ENCODE measurements at regions not wholly inside any gene's neighbourhood (a gene's known extent, or its start where the extent isn't known, plus 50 kb on each side); places are given as distances from the start of the nearest gene placed in this dataset.
"Not testable (repeated sequence)": the region's sequence is repeated elsewhere in the genome, so short reads cannot be mapped to it uniquely, and the experiment has no call there.

DNA sequence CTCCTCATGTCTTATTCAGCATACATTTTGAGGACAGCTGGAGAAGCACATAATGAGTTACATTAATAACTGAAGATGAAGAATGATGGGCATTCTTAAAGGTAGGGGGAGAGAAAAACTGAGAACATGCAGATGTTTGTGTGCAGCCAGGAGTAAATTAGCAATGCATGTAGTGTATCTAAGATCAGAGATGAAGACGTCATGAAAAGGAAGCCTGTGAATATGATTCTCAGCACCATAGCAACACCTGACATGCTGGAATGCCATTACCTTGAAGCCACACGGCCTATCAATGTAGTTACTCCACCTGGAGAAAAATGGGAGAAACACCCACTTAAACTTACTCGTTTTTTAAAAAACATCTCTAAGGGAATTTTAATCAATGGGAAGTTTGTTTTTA lies 607.1 kb downstream of the PTPRC start:
- no peak for DNase-seq

DNA sequence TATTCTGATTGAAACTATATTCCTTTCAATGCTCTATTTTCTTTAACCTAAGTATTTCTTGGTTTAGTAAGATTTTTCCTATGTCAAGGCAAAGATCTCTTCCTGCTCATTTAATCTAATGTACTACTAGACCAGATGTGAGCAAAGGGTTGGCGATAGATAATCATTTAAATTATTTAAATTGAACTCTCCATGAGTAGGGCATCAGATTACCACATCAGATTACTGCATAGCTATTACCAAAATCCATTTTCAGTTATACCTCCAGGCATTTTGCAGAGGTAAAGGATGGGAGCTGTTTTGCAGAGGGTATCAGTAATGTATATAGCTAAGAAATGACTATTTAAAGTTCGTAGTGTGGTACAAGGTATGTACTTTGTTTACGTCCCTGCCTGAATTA lies 607.9 kb downstream of the PTPRC start:
- no peak for DNase-seq

DNA sequence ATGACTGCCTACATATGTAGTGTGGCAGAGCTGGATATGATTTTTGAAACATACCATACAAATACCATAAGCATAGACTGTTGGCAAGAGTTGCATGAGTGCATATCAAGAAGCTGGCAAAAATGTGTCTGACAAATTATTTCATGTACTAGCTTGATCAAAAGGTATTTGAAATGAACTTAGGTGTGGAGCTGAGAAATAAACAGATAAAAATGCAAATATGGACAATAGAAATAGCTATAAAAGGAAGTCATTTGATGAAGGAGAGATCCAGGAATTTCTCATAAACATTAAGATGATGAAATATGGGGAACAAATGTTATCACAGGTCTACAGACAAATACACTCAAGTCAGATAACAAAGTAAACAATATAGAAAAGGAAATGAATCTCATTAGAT lies 609.1 kb downstream of the PTPRC start:
- no peak for DNase-seq

DNA sequence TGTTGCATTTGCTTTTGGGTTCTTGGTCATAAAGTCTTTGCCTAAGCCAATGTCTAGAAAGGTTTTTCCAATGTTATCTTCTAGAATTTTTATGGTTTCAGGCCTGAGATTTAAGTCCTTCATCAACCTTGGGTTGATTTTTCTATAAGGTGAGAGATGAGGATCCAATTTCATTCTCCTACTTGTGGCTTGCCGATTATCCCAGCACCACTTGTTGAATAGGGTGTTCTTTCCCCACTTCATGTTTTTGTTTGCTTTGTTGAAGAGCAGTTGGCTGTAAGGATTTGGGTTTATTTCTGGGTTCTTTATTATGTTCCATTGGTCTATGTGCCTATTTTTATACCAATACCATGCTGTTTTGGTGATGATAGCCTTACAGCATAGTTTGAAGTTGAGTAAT lies 615.2 kb downstream of the PTPRC start:
- DNase-seq = not testable (repeated sequence)

DNA sequence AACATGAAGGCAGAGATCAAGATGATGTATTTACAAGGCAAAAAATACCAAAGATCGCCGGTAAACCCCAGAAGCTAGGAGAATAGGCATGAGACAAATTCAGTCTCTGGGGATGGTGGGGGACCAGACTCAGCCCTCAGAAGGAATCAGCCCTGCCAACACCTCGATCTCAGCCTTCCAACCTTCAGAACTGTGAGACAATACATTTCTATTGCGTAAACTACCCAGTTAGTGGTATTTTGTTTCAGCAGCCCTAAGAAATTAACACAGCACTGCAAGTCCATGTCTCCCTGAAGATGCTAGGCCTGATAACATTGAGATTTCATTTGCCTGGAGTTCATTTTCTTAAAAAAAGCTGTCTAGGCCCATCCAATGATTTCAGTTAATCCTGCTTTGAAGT lies 622.5 kb downstream of the PTPRC start:
- no peak for DNase-seq

DNA sequence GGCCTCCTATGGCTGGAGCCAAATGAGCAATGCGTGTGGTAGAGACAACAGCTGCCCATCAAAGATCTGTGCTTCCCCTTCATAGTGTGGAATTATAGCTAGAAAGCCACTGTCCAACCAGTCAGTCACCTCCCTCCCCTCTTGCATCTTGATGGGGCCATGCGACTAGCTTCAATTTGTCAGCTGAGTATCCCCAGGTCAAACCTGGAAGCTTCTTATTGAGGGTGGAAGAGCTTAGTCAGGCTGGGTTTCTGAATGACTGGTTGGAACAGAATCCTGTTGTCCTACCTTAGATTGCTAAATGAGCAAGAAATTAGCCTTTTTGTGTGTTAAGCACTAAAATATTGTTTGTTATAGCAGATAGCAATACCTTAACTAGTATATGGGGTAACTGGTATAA lies 625.4 kb downstream of the PTPRC start:
- no peak for DNase-seq

DNA sequence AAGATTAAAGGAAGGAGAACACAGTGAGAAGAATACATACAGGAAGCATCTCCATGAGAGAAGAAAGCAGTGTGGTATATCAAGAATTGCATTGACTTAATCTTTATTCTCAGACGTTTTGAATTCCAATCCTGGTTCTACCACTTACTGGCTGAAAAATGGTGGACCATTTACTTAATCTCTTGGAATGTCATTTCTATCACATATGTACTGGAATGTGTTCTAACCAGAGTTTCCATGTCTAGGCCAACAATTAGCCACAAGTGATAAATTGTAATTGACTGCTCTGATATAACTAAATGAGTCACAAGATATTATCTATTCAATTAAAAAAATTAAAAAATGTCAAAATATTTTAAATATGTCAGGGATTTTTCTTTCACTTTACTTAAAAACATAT lies 626.1 kb downstream of the PTPRC start:
- DNase-seq = no peak

DNA sequence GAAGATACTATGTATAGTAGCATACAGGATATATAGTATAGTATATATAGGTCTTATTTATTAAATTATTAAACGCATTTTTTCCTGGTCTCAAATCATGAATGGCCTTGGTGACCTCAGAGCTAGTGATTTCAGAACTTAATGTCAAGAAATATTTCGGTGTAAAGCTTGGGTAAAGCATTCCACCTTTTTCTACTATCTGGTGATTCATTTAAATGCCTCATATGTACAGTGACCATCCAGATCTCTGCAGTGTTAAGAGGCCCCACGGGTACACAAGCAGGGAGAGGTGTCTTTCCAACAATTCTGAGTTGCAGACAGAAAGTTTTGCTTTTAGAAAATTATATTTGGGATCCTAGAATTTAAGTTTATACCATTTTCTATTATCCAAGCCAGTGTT lies 626.5 kb downstream of the PTPRC start:
- DNase-seq = no peak

DNA sequence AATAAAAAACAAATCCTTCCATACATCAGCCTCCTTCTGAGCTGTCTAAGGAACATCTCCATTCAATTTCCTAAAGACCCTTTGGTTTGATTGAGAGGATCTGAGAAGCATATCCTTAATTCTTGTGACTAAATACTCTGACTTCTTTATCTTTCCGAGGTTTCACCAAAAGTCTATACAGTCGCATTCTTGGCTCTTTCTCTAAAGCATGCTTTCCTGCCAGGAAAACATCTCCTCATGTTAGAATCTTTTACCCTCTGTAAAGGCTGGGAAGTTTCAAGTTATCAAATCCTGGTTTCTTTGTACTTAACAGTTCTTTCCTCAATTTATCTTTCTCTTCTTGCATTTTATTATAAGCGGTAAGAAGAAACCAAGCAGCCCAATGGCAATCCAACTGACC lies 630.4 kb downstream of the PTPRC start:
- no peak for DNase-seq

DNA sequence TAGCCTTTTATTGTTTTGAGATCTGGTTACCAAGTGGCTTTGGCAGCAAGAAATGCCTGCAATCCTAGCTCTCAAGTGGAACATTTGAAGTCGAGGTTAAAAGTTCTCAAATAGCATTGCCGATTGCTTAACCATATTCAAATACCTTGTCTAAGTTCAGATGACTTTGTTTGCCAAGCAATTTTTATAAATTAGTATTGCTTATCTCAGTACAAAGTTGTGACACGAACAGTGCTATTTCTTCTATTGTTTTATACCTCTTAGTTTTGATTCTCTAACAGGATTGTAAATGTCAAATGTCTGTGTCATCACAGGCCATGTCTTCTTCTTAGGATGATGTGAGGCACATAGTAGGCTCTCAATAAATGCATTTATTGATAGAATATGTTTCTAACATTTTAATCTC lies 633.3 kb downstream of the PTPRC start:
- peak; percentile 37 for DNase-seq

DNA sequence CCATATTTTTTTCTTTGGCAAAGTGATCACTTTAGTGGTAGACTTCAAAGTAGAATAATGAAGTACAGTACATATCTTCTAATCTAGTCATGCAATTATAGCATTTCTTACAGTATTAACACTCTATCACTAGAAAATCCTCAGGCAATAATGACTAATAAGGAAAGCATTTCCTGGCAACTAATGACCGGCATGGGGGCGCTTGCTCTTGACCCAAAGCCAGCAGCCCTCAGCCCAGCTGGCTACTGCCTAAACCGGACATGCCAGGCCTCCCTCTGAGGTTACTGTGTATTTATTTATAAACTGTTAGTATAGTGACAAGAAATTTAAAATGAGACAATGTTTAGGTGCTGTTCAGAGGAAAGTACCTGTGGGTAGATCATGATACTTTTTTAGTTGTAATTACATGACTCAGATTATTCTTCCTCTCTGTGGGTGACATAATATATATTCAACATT lies 633.8 kb downstream of the PTPRC start:
- peak; percentile 94 for DNase-seq

DNA sequence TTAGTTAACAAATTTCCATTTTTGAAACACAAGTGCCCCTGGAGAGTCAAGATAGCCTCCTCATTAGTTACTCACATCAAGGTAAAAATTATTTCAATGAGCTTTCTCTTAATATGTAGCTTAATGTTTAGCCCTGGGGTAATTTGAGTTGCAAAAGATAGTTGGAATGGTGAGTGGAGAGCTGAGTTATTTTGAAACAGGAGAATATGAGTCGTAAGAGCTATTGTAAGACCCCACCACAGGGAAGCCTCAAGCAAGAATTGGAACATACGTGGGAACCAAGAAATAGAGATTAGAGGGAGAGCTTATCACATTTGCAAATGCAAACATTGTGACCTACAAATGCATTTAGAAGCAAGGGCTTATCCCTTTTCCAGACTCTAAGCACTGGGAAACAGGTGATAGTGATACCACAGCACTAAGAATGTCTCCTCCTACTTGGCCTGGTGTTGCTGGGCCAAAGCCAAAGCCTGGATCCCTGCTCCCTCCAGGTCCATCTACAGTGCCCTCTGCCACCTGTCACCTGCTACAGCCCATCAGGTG lies 635.1 kb downstream of the PTPRC start:
- peak; percentile 40 for DNase-seq

DNA sequence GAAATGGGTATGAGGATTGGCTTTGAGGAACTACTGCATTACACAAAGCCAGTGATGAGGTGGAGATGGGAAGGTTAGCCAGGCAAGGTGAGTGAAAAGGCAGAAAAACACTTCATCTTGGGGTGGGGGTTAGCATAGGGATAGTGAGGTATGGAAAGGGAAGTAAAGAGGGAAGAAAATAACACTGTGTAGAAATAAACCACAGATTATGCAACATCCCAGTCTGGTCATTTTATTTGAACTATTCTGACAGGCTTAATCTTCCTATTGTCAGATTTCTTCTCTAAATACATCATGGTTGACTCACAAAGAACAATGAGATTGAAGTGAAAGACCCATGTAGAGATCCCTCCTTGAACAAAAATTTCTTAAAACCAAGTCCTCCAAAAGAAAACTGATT lies 640.2 kb downstream of the PTPRC start:
- peak; percentile 16 for DNase-seq

DNA sequence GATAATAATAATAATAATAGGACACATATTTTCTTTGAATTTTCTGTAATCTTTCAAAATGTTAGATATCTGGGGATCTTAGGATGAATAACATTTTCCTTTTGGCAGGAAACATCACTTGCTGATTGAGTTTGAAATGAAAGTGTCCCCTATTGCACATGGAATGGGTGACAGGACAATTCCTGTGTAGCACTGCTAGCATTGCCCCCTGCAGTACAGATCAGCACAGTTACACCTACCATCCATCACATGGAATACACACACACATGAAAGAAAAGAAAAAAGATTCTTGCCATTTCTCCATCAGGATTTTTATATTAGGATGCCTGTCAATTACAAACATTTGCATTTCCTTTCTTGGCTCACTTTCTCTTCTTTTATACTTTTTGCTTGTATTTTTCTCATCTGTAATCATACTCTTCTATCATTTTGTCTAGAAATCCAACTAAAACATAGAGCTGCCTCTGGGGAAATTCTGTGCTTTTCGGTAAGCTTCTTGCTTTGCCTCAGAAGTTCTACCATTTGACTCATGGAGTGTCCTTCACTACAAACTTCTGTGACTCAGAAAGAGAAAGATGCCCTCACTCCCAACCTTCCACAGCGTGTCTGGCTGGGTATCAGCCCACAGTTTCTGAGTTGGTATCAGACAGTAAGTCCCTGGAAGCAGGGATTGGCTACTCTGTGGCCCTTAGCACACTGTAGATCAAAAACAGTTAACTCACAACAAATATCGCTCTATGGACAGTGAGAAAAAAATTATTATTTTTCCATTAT lies 641.2 kb downstream of the PTPRC start:
- peak; percentile 14 for DNase-seq

DNA sequence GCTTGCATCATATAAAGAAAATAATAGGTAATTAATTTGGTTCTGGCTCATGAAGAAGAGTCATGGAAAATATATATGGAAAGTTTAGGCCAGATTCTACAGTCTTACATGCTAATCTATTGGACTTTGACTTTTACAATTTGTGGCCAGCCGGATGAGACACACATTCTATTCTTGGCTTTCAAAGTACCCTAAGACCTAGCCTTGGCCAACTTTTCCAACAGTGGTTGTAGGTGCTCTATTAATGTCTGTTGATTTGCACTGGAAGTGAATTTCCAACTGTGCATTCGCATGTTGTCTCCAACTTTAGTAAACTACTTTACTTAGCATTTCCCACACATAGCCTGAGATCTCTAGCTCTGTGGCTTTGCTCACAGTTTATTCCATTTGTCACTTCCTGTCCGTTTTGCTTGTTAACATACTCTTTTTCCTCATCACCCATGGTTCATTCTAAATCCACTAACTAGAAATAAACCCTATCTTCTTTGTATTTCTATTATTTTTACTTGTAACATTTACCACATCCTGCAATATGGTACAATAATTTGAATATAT lies 644.0 kb downstream of the PTPRC start:
- DNase-seq = peak; percentile 64

DNA sequence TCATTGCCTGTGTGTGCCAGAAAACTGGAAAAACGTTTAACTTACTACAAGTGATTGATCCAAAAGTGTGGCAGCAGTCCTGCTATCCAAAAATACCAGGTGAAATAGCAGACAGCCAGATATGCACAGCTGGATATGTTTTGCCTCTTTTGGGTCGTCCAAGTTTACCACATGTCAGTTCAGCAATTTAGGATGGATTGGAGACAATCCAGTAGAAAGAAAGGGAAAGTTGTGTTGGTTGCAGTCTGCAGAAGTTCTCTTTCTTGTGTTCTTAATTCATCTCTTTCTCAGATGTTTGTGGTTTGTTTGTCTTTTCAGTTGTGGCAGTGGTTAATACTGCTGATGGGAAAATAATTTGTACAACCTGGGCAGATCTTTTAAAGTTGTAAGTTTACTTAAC lies 645.0 kb downstream of the PTPRC start:
- DNase-seq = no peak

DNA sequence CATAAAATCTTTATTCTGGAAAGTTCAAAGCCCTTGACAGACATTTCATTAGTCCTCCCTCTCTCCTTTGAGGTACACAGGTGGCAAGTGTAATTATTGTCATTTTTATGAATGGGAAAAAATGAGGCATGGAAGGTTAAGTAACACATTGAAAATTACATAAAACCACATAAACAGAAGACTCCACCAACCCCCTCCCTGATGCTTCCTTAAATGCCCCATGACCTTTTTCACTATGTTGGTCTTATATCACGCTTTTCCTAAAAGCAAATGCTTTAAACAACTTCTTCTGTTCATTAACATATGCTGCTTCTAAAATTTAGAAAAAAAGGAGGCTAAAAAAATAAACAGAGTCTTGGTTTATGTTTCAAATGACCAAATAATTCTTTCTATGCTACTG lies 648.4 kb downstream of the PTPRC start:
- no peak for DNase-seq

DNA sequence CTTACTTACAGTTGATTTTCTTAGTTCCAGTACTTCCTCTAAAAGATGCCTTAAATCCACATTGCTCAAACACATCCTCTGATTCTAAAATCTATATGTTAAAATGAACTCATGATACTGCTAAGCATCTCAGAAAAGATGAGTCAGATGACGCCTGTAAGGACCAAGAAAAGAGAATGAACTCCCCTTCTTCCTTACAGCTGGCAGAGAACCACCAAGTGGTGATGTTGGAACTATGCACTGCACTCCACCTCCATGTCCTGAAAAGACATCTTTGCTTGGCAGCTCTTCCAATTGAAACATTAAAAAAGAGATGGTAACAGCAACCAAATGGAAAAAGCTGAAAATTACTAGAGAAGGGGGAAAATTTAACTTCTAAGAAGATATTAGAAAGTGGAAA lies 648.8 kb downstream of the PTPRC start:
- peak; percentile 37 for DNase-seq

DNA sequence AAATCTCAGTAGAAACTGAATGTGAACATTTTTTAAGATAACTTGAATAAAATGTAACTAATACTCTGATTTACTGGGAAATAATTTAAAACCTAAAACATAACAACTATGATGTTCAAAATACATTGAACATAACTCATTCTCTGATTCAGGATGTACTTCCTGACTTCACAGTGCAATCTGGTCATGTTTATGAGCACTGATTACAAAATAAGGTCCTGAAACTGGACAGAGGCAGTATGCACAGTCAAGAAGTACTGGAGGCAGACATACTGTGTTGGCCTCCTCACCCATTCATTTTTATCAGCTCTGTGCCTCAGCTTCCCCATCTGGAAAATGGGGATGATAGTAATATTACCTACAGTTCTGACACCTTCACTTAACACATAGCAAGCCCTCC lies 651.3 kb downstream of the PTPRC start:
- peak; percentile 71 for DNase-seq

DNA sequence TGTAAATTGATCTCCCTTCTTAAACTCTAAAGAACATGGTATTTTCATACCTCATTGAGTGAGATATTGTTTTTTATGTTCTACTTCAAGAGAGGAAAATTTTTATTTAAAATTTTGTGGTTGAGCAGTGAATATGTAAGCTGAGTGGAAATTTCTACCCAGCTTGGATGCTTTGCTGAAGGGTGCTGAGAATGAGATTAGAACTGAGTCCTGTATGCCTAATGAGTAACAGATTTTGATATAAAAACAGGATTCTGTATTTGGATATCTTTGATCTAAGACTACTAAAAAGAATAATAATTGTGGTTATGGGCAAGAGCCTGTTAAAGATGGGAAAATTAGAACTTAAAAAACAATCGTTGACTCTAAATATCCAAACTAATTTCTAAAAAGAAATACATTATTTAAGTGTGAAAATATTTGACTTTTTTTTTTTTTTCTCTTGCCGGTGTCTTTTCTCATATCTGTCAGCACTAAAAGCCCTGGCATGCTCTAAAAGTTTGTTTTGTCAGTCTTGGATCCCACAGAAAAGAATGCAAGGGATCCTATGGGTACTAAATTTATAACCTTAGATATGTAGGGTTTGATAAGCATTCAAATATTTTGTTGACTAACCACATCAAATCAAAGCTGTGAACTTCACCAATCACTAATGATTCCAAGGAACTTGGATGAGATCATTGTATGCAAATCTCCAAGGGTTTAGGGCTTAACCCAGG lies 652.3 kb downstream of the PTPRC start:
- no peak for DNase-seq

DNA sequence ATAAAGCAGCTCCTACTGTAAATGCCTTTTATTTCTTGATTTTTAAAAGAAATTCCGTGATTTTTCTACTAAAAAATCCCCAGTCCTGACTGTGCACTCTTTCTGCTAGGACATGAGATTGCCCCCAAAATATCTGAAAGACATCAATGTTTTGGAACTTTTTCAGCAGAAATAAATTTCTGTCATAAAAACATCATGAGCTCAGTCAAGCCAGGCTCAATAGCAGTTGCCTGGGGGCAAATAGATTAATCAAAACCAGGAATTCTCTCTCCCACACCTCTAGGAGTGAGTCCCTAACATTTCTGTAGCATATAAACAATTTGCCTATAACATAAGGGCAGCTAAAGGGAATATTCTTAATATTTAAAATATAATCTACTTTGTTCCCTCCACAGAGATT lies 654.1 kb downstream of the PTPRC start:
- DNase-seq = no peak

DNA sequence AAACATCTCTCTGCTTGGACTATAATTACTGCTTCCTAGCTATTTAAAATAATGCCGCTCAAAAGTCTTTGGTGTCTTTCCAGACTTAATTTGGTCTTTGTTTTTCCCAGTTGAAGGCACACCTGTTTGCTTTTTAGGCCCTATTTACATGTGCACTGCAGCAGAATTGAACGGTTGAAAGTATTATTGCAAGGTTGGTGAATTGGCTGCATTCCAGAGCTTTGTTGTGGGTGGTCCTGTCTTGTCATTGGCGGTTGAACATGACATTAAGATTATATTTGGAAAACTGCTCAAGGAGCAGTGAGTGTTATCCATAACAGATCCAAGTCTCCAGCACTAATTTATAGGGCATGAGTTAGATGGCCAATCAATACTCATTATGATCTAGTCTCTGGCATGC lies 656.3 kb downstream of the PTPRC start:
- DNase-seq = no peak

DNA sequence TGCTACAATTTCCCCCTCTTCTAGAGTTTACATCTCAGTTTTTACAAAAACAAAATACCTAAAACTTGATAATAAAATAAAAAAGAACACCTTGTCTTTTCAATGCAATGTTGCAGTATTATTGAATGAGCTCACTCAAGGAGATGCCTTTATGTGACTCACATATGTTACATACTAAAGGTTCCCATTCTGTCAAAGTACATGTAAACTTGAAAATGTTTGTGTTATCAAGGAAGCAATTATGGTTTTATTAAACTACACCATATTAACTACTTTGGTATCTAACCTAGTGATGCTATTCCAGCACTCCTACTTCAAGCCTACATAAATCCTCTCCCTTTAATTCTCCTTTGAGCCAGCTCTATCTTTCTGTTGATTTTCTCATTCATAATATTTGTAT lies 658.3 kb downstream of the PTPRC start:
- peak; percentile 24 for DNase-seq

DNA sequence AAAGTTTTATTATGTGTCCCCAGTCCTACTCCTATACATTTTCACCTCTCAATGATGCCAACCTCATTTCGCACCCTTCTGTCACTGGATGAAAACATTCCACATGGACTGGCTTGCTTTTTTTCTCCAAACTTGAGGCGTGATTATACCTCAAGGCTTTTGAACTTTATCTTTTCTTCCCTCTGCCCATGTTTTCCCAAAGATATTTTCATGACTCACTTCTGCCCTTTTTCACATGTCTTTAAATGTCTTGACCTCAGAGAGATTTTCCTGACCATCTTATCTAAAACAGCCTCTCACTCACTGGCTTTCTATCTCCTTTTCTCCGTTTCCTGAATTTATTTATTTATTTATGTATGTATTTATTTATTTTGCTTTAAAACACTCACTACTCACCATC lies 659.0 kb downstream of the PTPRC start:
- no peak for DNase-seq
